MCF 10A (cell line): ENCODE measurements at regions not wholly inside any gene's neighbourhood (a gene's known extent, or its start where the extent isn't known, plus 50 kb on each side); places are given as distances from the start of the nearest gene placed in this dataset.
"Not testable (repeated sequence)": the region's sequence is repeated elsewhere in the genome, so short reads cannot be mapped to it uniquely, and the experiment has no call there.

Source experiments
- BruUV-seq: library from RNA; stranded (reverse); fragments of 400-500 nt; replicated peaks from 2 replicates; lab custom pipeline; 2021; lab: Mats Ljungman, UMichigan
- CTCF ChIA-PET: fragments of 300-600 bp; sonication (Branson Sonifier 250); formaldehyde crosslinking; extraction: SDS; loops from one replicate; lab custom pipeline; 2021; ENCODE audit warnings: antibody characterized with exemption, inconsistent platforms; lab: Yijun Ruan, JAX
- POLR2A ChIA-PET: fragments of 300-600, 350-650 bp; sonication (Branson Sonifier 250); formaldehyde crosslinking; extraction: SDS; loops from one replicate; lab custom pipeline; 2020; ENCODE audit warnings: antibody characterized with exemption, inconsistent platforms; lab: Yijun Ruan, JAX
- DNase-seq: peaks from one replicate; pipeline ENCODE4 v3.0.0-alpha.2; 2018; ENCODE audit not compliant: unreplicated experiment
- H3K27ac Mint-ChIP-seq: one replicate; pipeline ENCODE4 v1.8.0; 2022; ENCODE audit warnings: mild to moderate bottlenecking, low read depth, mixed read lengths; ENCODE audit not compliant: unreplicated experiment
- H3K27me3 Mint-ChIP-seq: one replicate; pipeline ENCODE4 v1.8.0; 2022; ENCODE audit warnings: mixed read lengths; ENCODE audit not compliant: insufficient read depth, unreplicated experiment
- H3K36me3 Mint-ChIP-seq: one replicate; pipeline ENCODE4 v1.8.0; 2022; ENCODE audit warnings: mild to moderate bottlenecking, moderate library complexity, mixed read lengths; ENCODE audit not compliant: insufficient read depth, unreplicated experiment
- H3K4me1 Mint-ChIP-seq: one replicate; pipeline ENCODE4 v1.8.0; 2022; ENCODE audit warnings: mixed read lengths; ENCODE audit not compliant: insufficient read depth, unreplicated experiment
- H3K4me3 Mint-ChIP-seq: one replicate; pipeline ENCODE4 v1.8.0; 2022; ENCODE audit warnings: mild to moderate bottlenecking, moderate library complexity, mixed read lengths; ENCODE audit not compliant: unreplicated experiment
- H3K9me3 Mint-ChIP-seq: one replicate; pipeline ENCODE4 v1.8.0; 2022; ENCODE audit warnings: mixed read lengths; ENCODE audit not compliant: unreplicated experiment
- intact Hi-C: fragments of 100-400 bp; cut with micrococcal nuclease; formaldehyde crosslinking; loops from 2 replicates; pipeline ENCODE4 v1.14.1; 2022
- TF ChIP-seq, protein P1 (sequence below): fragments of 200-600 bp; IDR thresholded peaks from one replicate; pipeline ENCODE4 v1.8.0; 2022; ENCODE audit warnings: antibody characterized with exemption, mild to moderate bottlenecking; ENCODE audit not compliant: unreplicated experiment

- no peaks in the 10 kb centered on the region for H3K9me3 Mint-ChIP-seq
- CTCF ChIA-PET = interaction anchor here (0.6 kb wide), 1 partner anchor 1003 kb away, joined by 3 read pairs; no protein-coding TSS in a partner anchor
Observed at GRCh38 chr13:40053401-40053800, 397.9 kb downstream of the COG6 start.

GRCh38 chr13:40054422-40054821 is 399.0 kb downstream of the COG6 start:
- CTCF ChIA-PET = interaction anchor here (0.5 to 0.7 kb wide), 2 partner anchors 9 to 112 kb away, joined by 3 read pairs; no protein-coding TSS in a partner anchor
- H3K27ac Mint-ChIP-seq = not testable (repeated sequence)

More at GRCh38 chr13:40053401-40053800, 397.9 kb downstream of the COG6 start:
- no peak for DNase-seq
- Mint-ChIP-seq H3K36me3 (no peaks in the 10 kb centered on the region), H3K27ac (no peak overlapping the region), H3K27me3 (no peaks in the 10 kb centered on the region), H3K4me3 (no peak overlapping the region), H3K4me1 (peaks cover 21% of the 10 kb centered on the region)
- no TSS peak for BruUV-seq
- POLR2A ChIA-PET = no interaction called here
- TF ChIP-seq, protein P1, sequence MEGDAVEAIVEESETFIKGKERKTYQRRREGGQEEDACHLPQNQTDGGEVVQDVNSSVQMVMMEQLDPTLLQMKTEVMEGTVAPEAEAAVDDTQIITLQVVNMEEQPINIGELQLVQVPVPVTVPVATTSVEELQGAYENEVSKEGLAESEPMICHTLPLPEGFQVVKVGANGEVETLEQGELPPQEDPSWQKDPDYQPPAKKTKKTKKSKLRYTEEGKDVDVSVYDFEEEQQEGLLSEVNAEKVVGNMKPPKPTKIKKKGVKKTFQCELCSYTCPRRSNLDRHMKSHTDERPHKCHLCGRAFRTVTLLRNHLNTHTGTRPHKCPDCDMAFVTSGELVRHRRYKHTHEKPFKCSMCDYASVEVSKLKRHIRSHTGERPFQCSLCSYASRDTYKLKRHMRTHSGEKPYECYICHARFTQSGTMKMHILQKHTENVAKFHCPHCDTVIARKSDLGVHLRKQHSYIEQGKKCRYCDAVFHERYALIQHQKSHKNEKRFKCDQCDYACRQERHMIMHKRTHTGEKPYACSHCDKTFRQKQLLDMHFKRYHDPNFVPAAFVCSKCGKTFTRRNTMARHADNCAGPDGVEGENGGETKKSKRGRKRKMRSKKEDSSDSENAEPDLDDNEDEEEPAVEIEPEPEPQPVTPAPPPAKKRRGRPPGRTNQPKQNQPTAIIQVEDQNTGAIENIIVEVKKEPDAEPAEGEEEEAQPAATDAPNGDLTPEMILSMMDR = no peak
- intact Hi-C loops = no loop called here

GRCh38 chr13:40056898-40057619 is 401.6 kb downstream of the COG6 start:
- Mint-ChIP-seq H3K36me3 (peaks cover 7% of the 10 kb centered on the region), H3K4me3 (peak overlapping the region; percentile 70), H3K27ac (peak overlapping the region; percentile 88), H3K4me1 (peaks cover 54% of the 10 kb centered on the region), H3K27me3 (no peaks in the 10 kb centered on the region), H3K9me3 (no peaks in the 10 kb centered on the region)
- TF ChIP-seq, protein P1 = no peak
- BruUV-seq = no TSS peak
- ChIA-PET CTCF (interaction anchor here (0.6 to 0.7 kb wide), 4 partner anchors 12 to 720 kb away, joined by 3 to 5 read pairs (median 3); no protein-coding TSS in a partner anchor), POLR2A (interaction anchor here (0.7 to 5.7 kb wide), 12 partner anchors 8 to 607 kb away, joined by 3 to 54 read pairs (median 4); no protein-coding TSS in a partner anchor)
- intact Hi-C loops = no loop called here
- DNase-seq = peak; percentile 32

More at GRCh38 chr13:40054422-40054821, 399.0 kb downstream of the COG6 start:
- POLR2A ChIA-PET = interaction anchor here (0.6 to 0.7 kb wide), 3 partner anchors 10 to 1704 kb away, joined by 3 read pairs; no protein-coding TSS in a partner anchor
- H3K27me3 Mint-ChIP-seq, intact Hi-C loops, H3K4me3 Mint-ChIP-seq, DNase-seq, BruUV-seq, H3K9me3 Mint-ChIP-seq, H3K36me3 Mint-ChIP-seq: not testable (repeated sequence)
- peaks cover 31% of the 10 kb centered on the region for H3K4me1 Mint-ChIP-seq

DNA sequence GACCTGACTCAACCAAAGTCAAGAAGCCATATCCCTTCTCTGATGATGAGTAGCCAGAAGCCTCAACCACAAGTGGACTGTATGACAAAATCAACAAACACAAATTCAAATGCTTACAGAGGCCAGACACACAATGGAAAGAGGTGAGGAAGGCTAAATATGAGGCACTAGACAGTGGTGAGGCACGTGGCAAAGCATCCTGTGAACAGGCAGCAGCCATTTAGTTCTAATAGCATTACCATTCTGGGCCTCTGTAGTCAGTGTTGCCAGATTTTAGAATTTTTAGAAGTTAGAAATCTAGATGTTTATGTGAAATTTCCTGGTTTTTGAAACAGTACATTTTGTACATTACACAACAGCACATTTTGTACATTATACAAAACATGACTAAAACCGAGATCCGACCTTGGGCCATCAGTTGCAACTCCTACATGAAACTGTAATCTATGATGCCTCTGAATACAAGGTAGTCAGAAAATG is 403.3 kb downstream of the COG6 start:
- H3K4me1 Mint-ChIP-seq = peaks cover 65% of the 10 kb centered on the region
- peak overlapping the region; percentile 96 for H3K27ac Mint-ChIP-seq
- intact Hi-C loops = no loop called here
- TF ChIP-seq, protein P1 = no peak
- peak; percentile 69 for DNase-seq
- H3K4me3 Mint-ChIP-seq = peak overlapping the region; percentile 67
- H3K27me3 Mint-ChIP-seq = no peaks in the 10 kb centered on the region
- no TSS peak for BruUV-seq
- POLR2A ChIA-PET = interaction anchor here (0.6 to 5.7 kb wide), 36 partner anchors 20 to 614 kb away, joined by 3 to 54 read pairs (median 6); no protein-coding TSS in a partner anchor
- H3K9me3 Mint-ChIP-seq = no peaks in the 10 kb centered on the region
- H3K36me3 Mint-ChIP-seq = peaks cover 7% of the 10 kb centered on the region
- CTCF ChIA-PET = interaction anchor here (0.9 to 2.6 kb wide), 8 partner anchors 24 to 624 kb away, joined by 3 to 11 read pairs (median 4); no protein-coding TSS in a partner anchor
